ENCODE measurements at regions not wholly inside any gene's neighbourhood (a gene's known extent, or its start where the extent isn't known, plus 50 kb on each side); places are given as distances from the start of the nearest gene placed in this dataset.

- intact Hi-C loops (cut with DNase I) = no loop called here
- DNase-seq (no peak), ATAC-seq (no peak)
- Histone ChIP-seq H3K27me3 (no peaks in the 10 kb centered on the region), H3K4me3 (no peak overlapping the region), H3K9me3 (no peaks in the 10 kb centered on the region), H3K4me1 (no peaks in the 10 kb centered on the region), H3K36me3 (no peaks in the 10 kb centered on the region), H3K27ac (no peak overlapping the region)
- no peak for TF ChIP-seq CTCF (IDR thresholded peaks at IDR 0.05)
These were observed 56.5 kb downstream of the CT47B1 start for GRCh38 chrX:120819126-120819525.

- no peaks in the 10 kb centered on the region for H3K36me3 ChIP-seq
- H3K27ac ChIP-seq = no peak overlapping the region
- no peaks in the 10 kb centered on the region for H3K9me3 ChIP-seq
- intact Hi-C loops (cut with DNase I) = no loop called here
- no peak for ATAC-seq
- DNase-seq = no peak
- no peak for TF ChIP-seq CTCF (IDR thresholded peaks at IDR 0.05)
- H3K4me1 ChIP-seq = no peaks in the 10 kb centered on the region
- H3K4me3 ChIP-seq = no peak overlapping the region
- no peaks in the 10 kb centered on the region for H3K27me3 ChIP-seq
These were observed 61.7 kb downstream of the CT47B1 start for GRCh38 chrX:120813982-120814381.

- intact Hi-C loops (cut with DNase I) = no loop called here
- Histone ChIP-seq H3K9me3 (no peaks in the 10 kb centered on the region), H3K27ac (no peak overlapping the region), H3K27me3 (no peaks in the 10 kb centered on the region), H3K4me1 (no peaks in the 10 kb centered on the region), H3K4me3 (no peak overlapping the region), H3K36me3 (no peaks in the 10 kb centered on the region)
- DNase-seq (no peak), ATAC-seq (no peak)
- TF ChIP-seq CTCF (IDR thresholded peaks at IDR 0.05) = no peak
These were observed 74.2 kb downstream of the CT47B1 start for GRCh38 chrX:120801426-120801825.

GRCh38 chrX:120797188-120797851, 78.3 kb downstream of the CT47B1 start:
- Histone ChIP-seq H3K9me3 (no peaks in the 10 kb centered on the region), H3K4me1 (no peaks in the 10 kb centered on the region), H3K36me3 (no peaks in the 10 kb centered on the region), H3K27me3 (no peaks in the 10 kb centered on the region), H3K4me3 (no peak overlapping the region), H3K27ac (no peak overlapping the region)
- intact Hi-C loops (cut with DNase I) = no loop called here
- TF ChIP-seq CTCF (IDR thresholded peaks at IDR 0.05) = no peak
- ATAC-seq = no peak
- DNase-seq = no peak

GRCh38 chrX:120795301-120795700, 80.4 kb downstream of the CT47B1 start:
- no peak overlapping the region for H3K27ac ChIP-seq
- no peaks in the 10 kb centered on the region for H3K9me3 ChIP-seq
- H3K27me3 ChIP-seq = no peaks in the 10 kb centered on the region
- H3K4me1 ChIP-seq = no peaks in the 10 kb centered on the region
- no peak for DNase-seq
- no peak overlapping the region for H3K4me3 ChIP-seq
- H3K36me3 ChIP-seq = no peaks in the 10 kb centered on the region
- no peak for TF ChIP-seq CTCF (IDR thresholded peaks at IDR 0.05)
- no peak for ATAC-seq
- intact Hi-C loops (cut with DNase I) = no loop called here

All from left lung (tissue), 4 donors.